Fibroblast of the aortic adventitia (primary cell): ENCODE measurements at regions not wholly inside any gene's neighbourhood (a gene's known extent, or its start where the extent isn't known, plus 50 kb on each side); places are given as distances from the start of the nearest gene placed in this dataset. TPM values are rescaled to one million over a fixed set of nuclear protein-coding genes. Genes with fewer than 3 reads are reported as not detected.

Experiments
- DNase-seq: peaks from one replicate; pipeline ENCODE4 v3.0.0-alpha.2; 2010; ENCODE audit warnings: low read depth
- H3K4me3 ChIP-seq: 2 replicates; pipeline ENCODE4 v1.5.1; 2011; ENCODE audit warnings: low read depth, mild to moderate bottlenecking, control low read depth, low read length, moderate library complexity
- small RNA-seq: library from RNA; depleted of rRNA; stranded (forward); fragments of <200 nt; gene quantifications from one replicate; pipeline ENCODE3, GENCODE V24; 2012
- TF ChIP-seq, protein P1 (sequence below): IDR thresholded peaks from 2 replicates; pipeline ENCODE4 v1.5.1; 2011; ENCODE audit warnings: mild to moderate bottlenecking, low read length, control low read depth, inconsistent platforms; ENCODE audit not compliant: insufficient read depth

DNA sequence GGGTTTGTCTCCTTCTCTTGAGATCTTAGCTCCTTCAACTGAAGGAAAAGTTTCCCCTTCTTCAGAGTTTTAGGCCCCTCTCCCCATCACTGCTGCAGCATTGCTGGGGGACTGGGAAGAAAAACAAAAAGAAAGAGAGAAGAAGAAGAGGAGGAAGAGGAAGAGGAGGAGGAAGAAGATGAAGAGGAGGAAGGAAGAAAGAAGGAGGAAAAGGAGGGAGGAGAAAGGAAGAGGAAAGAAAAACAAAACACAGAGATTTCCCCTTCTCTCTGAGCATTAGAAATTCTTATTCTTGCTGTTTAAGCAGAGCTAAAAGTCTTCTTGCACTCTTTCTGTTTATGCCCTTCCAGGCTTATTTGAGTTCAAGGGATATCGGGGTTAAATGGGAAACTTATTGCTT is 219.8 kb upstream of the AMIGO2 start:
- no peak for DNase-seq
- TF ChIP-seq, protein P1, sequence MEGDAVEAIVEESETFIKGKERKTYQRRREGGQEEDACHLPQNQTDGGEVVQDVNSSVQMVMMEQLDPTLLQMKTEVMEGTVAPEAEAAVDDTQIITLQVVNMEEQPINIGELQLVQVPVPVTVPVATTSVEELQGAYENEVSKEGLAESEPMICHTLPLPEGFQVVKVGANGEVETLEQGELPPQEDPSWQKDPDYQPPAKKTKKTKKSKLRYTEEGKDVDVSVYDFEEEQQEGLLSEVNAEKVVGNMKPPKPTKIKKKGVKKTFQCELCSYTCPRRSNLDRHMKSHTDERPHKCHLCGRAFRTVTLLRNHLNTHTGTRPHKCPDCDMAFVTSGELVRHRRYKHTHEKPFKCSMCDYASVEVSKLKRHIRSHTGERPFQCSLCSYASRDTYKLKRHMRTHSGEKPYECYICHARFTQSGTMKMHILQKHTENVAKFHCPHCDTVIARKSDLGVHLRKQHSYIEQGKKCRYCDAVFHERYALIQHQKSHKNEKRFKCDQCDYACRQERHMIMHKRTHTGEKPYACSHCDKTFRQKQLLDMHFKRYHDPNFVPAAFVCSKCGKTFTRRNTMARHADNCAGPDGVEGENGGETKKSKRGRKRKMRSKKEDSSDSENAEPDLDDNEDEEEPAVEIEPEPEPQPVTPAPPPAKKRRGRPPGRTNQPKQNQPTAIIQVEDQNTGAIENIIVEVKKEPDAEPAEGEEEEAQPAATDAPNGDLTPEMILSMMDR, result no peak
- no peak overlapping the region for H3K4me3 ChIP-seq

DNA sequence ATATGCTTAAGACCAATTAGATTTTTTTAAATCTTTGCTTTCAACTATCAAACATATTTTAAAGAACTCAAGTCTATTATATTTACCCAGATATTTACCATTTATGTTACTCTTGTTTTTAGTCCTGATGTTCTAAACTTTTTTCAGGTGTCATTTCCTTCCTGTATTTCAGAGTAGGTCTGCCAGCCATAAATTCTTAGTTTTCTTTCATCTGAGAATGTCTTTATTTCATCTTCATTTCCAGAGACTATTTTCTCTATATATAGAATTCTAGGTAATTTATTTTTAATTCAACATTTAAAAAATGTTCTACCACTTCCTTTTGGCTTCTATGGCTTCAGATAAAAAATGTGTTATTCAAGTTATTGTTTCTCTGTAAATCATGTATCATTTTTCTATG is 218.2 kb upstream of the AMIGO2 start:
- no peak overlapping the region for H3K4me3 ChIP-seq
- no peak for DNase-seq
- TF ChIP-seq, protein P1, result no peak

DNA sequence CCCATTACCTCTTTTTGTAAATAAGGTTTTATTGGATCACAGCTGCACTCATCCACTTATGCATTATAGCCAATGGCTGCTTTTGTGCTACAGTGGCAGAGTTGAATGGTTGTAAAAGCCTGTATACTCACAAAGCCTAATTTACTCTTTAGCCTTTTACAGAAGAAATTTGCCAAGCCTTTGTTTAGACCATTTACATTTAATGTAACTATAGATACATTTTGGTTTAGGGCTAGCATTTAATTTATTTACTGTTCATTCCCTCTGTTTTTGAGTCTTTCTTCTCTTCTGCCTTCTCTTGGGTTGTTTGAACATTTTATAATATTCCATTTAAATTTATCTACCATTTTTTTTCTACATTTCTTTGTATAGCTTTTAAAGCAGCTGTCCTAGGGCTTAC is 217.1 kb upstream of the AMIGO2 start:
- TF ChIP-seq, protein P1, result no peak
- no peak overlapping the region for H3K4me3 ChIP-seq
- no peak for DNase-seq

DNA sequence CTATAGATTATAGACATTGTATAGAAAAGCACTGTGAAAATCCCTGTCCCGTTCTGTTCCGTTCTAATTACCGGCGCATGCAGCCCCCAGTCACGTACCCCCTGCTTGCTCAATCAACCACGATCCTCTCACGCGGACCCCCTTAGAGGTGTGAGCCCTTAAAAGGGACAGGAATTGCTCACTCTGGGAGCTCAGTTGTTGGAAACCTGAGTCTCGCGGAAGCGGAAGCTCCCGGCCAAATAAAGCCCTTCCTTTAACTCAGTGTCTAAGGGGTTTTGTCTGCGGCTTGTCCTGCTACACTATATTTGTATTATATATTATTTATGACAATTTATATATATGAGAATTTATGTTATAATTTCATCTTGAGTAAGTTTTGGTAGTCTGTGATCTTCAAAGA is 213.6 kb upstream of the AMIGO2 start:
- TF ChIP-seq, protein P1, result no peak
- H3K4me3 ChIP-seq, result no peak overlapping the region
- DNase-seq, result no peak

DNA sequence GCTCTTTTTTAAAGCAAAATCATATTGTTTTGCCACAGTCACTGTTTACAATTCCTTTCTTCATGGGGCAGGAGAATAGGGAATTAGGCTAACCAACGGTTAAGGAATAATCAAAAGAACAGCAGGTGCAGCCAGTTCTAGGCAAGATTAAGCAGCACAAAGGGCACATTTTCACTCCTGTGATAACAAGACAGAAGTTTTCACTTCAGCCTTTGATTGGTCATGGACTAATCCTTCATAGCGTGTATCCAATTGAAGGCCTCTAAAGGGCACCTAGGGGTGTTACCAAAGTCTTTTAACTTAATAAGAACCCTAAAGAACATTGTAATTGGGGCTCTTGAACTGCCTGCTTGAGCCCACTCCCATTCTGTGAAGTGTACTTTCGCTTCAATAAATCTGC is 206.9 kb upstream of the AMIGO2 start:
- TF ChIP-seq, protein P1, result no peak
- no peak for DNase-seq
- no peak overlapping the region for H3K4me3 ChIP-seq

Small RNA genes lying in the stretch of these regions (small RNA-seq; reads per million reads assigned to genes)
- not detected for gene AC004486.1
- gene MIR4494, result not detected
- gene RF00264, result not detected
